ENCODE measurements at regions not wholly inside any gene's neighbourhood (a gene's known extent, or its start where the extent isn't known, plus 50 kb on each side); places are given as distances from the start of the nearest gene placed in this dataset.

GRCh38 chr22:49100773-49101172, 726.9 kb downstream of the BRD1 start:
- ATAC-seq = no peak
- TF ChIP-seq CSRNP3 (CRISPR knock-in tag; IDR thresholded peaks at IDR 0.05) (no peak), PATZ1 (CRISPR knock-in tag; IDR thresholded peaks at IDR 0.05; ENCODE audit: borderline replicate concordance) (no peak), ZFP30 (CRISPR knock-in tag; IDR thresholded peaks at IDR 0.05) (no peak), CREB5 (CRISPR knock-in tag; IDR thresholded peaks at IDR 0.05; ENCODE audit: low read depth) (no peak), ZNF565 (CRISPR knock-in tag; conservative IDR thresholded peaks at IDR 0.05; ENCODE audit: low read depth) (no peak), ESRRG (CRISPR knock-in tag; IDR thresholded peaks at IDR 0.05) (no peak), ZNF8 (CRISPR knock-in tag; IDR thresholded peaks at IDR 0.05) (no peak), TCF4 (CRISPR knock-in tag; IDR thresholded peaks at IDR 0.05; ENCODE audit: borderline replicate concordance) (no peak), ISL1 (CRISPR knock-in tag; IDR thresholded peaks at IDR 0.05) (no peak), ZNF70 (CRISPR knock-in tag; IDR thresholded peaks at IDR 0.05) (no peak), ZC3H10 (CRISPR knock-in tag; IDR thresholded peaks at IDR 0.05) (no peak), SNAI2 (CRISPR knock-in tag; IDR thresholded peaks at IDR 0.05) (no peak), ARNTL (CRISPR knock-in tag; IDR thresholded peaks at IDR 0.05; ENCODE audit: borderline replicate concordance, low read depth) (no peak), PPARA (CRISPR knock-in tag; IDR thresholded peaks at IDR 0.05; ENCODE audit: borderline replicate concordance) (no peak), OSR1 (CRISPR knock-in tag; IDR thresholded peaks at IDR 0.05) (no peak), TOX (CRISPR knock-in tag; IDR thresholded peaks at IDR 0.05; ENCODE audit: borderline replicate concordance) (no peak), TSHZ2 (CRISPR knock-in tag; IDR thresholded peaks at IDR 0.05) (no peak)

- TF ChIP-seq TSHZ2 (CRISPR knock-in tag; IDR thresholded peaks at IDR 0.05) (no peak), POU6F1 (CRISPR knock-in tag; IDR thresholded peaks at IDR 0.05; ENCODE audit: borderline replicate concordance, low read depth) (no peak), ZNF8 (CRISPR knock-in tag; IDR thresholded peaks at IDR 0.05) (no peak), ZC3H10 (CRISPR knock-in tag; IDR thresholded peaks at IDR 0.05) (no peak), ESRRG (CRISPR knock-in tag; IDR thresholded peaks at IDR 0.05) (no peak), ZFP3 (CRISPR knock-in tag; IDR thresholded peaks at IDR 0.05) (no peak), ZNF70 (CRISPR knock-in tag; IDR thresholded peaks at IDR 0.05) (no peak), SNAI2 (CRISPR knock-in tag; IDR thresholded peaks at IDR 0.05) (no peak), GLIS3 (CRISPR knock-in tag; IDR thresholded peaks at IDR 0.05) (no peak), ZFP30 (CRISPR knock-in tag; IDR thresholded peaks at IDR 0.05) (no peak), CREB5 (CRISPR knock-in tag; IDR thresholded peaks at IDR 0.05; ENCODE audit: low read depth) (no peak)
Observed at GRCh38 chr22:49100316-49100715, 727.4 kb downstream of the BRD1 start.

More at GRCh38 chr22:49100316-49100715, 727.4 kb downstream of the BRD1 start:
- ATAC-seq = no peak

All from SK-N-SH treated with all-trans-retinoic acid at 6 μM for 48 hours (cell line).